COLO829 (cell line): ENCODE measurements at regions not wholly inside any gene's neighbourhood (a gene's known extent, or its start where the extent isn't known, plus 50 kb on each side); places are given as distances from the start of the nearest gene placed in this dataset.

Source experiments
- DNase-seq: peaks from one replicate; pipeline ENCODE4 v3.0.0; 2012; ENCODE audit warnings: low spot score

DNA sequence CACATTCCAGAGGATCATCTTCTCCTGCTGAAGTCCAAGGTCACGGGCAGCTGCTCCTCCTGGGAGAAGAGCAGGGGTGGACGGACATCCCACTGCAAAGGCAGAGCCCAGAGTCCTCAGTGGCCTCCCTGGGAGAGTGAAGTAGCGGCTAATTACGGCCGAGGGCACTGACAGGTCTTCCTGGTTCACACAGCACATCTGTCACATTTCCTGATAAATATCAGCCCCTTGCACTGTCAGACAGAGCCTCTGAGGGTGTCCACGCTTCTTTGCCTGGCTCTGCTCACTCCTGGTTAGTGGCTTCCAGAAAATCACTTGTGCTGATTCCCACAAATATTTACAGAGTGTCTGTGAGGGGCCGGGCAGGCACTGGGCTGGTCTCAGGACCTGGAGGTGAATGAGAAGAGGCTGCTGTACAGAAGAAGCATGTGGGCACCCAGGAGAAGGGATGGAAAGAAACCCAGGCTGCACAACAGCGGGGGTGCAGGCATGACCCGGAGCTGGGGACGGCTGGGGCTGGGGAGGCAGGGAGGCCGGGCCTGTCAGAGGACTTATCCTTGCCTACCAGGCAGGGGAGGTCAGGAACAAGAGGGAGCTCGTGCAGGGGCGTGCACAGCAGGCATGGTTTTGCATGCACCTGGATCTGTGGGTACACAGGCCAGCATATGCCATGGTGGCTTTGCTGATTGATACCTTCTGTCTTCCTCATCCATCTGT lies 258.2 kb upstream of the TNRC6C start:
- no peak for DNase-seq

DNA sequence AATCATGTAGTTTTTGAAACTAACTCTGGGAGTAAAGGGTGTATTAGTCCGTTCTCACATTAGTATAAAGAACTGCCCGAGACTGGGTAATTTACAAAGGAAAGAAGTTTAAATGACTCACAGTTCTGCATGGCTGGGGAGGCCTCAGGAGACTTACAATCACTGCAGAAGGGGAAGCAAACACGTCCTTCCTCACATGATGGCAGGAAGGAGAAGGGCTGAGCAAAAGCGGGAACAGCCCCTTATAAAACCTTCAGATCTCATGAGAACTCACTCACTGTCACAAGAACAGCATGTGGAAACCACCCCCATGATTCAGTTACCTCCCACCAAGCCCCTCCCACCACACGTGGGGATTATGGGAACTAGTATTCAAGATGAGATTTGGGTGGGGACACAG lies 256.5 kb upstream of the TNRC6C start:
- DNase-seq: no peak

DNA sequence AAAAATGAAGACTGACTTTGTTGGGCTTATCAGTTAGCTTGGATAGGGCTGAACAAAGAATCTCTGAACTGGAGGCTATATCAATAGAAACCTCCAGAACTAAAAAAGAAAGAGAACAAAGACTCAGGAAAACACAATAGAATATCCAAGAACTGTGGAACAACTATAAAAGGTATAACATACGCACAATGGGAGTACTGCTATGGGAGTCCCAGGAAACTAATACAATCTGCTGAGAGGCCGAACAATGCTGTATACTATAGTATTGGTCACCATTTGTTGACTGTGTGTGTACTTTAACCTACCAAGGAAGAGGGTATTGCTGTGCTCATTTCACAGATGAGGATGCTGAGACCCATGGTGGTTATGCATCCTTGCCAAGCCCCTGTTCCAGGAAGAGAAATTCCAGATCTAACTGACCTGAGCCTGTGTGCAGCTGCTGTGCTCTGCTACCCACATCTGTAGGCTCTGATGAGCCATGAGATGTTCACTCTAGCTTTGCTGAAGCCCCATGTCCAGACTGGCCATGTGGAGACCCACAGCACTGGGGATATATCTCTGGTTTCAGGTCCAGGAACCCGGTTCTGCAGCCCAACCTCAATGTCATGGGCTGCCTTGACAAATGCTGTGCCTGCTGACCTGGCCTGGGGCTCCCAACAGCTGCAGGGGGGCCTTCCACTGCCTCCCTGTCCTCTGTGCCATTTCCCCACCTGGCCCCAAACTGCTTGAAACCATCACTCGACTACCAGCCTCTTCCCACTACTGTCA lies 254.3 kb upstream of the TNRC6C start:
- DNase-seq: no peak

DNA sequence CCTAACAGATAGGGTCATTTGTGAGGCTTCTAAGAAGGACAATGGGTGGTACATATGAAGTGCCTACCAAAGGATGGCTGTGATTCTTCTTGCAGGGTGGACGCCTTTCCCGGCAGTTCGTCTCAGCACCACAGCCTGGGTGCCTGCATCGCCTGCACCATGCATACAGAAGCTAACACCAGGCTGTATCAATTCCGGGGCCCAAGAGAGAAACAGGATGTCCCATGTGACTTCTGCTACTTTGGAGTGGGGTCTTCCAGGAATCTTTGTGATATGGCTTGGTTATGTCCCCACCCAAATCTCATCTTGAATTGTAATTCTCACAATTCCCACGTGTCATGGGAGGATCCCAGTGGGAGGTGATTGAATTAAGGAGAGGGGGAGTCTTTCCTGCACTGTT lies 251.6 kb upstream of the TNRC6C start:
- no peak for DNase-seq

DNA sequence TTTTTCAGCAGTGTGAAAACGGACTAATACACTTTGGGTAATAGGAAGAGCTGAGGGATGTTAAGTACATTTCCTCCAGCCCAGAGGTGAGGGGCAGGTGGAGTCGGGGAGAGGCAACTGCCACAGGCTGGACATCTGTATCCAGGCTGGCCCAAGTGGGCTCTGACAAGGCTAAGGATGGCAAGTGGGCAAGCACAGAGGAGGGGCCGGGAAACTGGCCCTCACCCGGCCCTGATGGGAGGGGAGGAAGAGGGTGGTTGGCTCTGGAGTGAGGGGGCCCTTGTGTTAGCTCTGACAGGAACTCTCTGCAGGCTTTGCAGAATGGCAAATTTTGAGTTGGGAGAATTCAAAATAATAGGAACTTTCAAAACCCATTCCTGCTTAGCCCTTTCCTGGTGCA lies 251.0 kb upstream of the TNRC6C start:
- no peak for DNase-seq

DNA sequence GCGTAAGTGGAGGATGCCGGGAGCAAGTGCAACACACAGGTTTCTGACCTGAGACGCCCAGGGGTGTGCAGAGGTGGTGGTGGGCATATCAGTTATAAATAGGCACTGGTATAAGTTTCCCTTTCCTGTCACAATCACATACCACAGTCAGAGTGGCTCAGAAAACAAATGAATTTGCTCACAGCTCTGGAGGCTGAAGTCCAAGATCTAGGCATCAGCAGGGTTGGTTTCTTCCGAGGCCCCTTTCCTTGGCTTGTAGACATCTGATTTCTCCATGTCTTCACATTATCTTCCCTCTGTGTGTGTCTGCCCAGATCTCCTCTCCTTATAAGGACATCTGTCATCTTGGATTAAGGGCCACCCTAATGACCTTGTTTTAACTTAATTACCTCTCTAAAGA lies 250.5 kb upstream of the TNRC6C start:
- DNase-seq: no peak

DNA sequence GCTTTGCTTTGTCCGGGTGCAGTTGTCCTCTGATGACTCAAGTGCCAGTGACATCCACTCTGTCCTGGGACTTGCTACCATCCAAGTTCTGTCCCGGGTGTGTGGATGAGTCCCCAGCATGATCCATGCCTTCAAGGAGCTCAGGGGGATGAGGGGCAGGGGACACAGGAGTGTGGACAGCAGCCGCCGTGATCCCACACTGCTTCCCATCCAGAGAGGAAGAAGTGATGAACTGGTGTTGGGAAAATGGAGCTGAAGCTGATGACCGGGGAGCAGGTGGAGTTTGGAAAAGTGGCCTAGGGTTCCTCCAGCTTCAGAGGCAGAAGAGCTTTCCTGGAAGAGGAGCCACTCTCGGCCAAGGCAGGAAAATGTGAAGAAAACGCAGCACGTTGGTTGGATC lies 249.6 kb upstream of the TNRC6C start:
- no peak for DNase-seq

DNA sequence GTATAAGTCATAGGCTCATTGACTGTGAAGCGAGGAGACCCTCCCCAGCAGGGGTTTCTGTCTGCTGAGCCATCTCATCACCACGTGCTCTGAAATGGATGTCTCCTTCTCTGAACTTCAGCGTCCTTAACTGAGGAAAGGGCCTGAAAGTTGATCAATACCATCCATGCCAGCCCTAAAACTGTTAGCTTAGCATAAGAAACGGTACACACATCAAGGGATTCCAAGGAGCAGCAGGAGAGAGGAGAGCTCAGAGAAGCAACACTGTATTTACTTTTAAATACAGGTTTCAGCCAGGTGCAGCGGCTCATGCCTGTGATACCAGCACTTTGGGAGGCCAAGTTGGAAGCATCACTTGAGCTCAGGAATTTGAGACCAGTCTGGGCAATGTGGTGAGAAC lies 248.9 kb upstream of the TNRC6C start:
- DNase-seq: no peak

DNA sequence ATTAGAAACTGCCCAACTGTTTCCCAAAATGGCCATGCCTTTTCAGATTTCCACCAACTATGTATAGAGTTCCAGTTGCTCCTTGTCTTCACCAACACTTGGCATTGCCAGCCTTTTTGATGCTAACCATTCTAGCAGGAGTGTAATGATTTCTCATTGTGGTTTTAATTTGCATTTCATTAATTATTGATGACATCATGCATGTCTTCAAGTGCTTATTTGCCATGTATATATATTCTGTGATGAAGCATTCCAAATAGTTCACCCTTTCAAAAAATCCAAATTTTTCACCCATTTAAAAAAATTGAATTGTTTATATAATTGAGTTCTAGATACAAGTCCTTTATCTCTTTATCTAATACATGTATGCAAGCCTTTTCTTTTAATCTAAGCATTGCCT lies 245.9 kb upstream of the TNRC6C start:
- DNase-seq: no peak

DNA sequence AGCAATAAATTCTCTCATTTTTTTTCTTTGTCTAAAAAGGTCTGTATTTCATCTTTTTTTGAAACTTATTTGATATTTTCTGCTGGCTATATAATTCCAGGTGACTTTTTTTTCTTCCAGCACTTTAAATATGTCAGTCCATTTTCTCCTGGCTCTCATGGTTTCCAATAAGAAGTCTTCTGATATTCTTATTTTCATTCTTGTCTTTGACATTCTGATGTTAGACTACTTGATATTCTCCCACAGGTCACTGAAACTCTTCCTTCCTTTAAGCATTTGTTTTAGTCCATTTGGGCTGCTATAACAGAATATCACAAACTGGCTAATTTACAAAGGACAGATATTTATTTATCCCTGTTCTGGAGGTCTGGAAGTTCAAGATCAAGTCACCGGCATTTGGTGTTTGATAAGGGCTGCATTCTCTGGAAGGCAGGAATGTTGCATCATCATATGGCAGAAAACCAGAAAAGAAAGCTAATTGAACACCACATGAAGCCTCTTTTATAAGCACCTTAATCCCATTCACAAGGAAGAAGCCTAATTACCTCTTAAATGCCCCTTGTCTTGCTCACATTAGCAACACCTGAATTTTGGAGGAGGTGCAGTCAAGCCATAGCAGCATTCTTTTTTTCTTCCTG lies 242.1 kb upstream of the TNRC6C start:
- no peak for DNase-seq

DNA sequence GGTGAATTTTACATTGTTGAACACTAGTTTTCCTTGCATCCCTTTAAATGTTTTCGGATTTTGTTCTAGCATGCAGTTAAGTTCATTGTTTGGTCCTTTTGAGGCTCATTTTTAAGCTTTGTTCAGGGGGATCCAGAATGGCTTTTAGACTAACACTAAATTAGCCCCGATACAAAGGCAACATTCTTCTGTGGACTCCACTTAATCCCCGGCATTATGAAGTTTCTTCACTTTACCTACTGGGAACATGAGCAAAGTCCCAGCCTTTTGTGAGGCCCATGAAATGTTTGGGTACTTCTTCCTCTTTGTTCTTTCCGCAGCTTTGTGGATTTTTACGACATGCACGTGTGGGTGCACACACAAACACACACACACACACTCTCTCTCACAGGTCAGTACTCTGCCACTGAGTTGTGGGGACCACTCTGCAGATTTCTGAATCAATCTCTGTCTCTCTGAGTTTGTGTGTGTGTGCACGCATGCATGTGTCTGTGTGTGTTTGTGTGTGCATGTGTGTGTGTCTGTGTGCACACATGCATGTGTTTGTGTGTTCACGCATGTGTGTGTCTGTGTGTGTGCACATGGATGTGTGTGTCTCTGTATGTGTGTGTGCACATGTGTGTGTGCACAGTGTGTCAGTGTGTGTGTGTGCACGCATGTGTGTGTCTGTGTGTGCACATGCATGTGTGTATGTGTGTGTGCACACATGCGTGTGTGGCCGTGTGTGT lies 240.4 kb upstream of the TNRC6C start:
- DNase-seq: no peak

DNA sequence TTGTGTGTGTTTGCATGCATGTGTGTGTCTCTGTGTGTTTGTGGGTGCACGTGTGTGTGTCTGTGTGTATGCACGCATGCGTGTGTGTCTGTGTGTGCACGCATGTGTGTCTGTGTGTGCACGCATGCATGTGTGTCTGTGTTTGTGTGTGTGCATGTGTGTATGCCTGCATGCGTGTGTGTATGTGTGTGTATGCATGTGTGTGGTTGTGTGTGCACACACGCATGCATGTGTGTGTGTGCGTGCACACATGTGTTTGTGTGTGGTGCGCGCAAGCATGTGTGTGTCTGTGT lies 239.9 kb upstream of the TNRC6C start:
- DNase-seq: no peak

DNA sequence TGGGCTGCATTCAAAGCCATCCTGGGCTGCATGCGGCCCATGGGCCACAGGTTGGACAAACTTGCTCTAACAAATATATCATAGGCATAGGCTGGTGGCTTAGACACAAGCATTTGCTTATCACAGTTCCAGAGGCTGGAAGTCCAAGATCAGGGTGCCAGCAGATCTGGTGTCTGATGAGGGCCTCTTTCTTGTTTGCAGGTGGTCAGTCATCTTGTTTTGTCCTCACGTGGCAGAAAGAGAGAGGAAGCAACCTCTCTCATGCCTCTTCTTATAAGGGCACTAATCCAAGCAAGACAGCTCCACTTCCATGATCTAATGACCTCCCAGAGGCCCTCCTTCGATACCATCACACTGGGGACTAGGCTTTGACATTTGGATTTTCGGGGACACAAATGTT lies 238.7 kb upstream of the TNRC6C start:
- no peak for DNase-seq

DNA sequence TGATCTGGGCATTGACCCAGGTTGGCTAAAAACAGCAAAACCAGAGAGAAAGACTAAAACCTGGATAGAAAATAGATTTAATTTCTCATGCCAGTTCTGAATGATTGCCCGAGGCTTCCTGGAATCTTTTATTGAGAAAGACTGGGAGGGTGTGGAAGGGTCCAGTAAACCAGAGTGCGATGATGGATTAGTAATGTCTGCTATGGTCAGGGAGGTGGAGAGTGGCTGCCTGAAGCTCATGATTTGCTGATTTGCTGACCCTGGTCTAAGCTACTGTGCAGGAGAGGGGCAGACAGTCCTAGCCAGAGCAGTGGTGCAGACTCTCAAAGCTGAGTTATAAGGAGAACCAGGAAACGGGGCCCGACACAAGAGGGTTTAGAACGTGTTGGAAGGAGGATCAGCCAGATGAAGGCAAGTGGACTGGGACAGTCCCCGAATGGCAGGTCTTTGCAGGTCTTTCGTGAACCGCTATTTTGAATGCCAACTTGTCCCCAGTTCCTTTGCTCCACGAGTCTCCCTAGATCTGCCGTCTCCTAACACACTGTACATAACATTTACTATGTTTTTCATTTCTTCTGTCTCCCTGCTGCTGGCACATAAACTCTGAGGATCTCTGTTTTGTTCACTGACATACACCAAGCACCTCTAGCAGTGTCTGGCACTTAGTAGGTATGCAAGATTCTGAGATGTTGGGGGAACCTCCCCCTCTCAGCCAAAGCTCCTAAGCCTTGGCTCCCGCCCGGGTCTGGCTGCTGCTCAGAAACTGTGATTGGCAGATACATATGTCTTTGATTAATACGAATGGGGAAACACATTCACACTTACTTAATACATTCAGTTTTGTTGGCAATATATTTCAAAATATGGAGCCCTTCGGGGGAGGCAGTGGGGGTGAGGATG lies 237.3 kb upstream of the TNRC6C start:
- no peak for DNase-seq

DNA sequence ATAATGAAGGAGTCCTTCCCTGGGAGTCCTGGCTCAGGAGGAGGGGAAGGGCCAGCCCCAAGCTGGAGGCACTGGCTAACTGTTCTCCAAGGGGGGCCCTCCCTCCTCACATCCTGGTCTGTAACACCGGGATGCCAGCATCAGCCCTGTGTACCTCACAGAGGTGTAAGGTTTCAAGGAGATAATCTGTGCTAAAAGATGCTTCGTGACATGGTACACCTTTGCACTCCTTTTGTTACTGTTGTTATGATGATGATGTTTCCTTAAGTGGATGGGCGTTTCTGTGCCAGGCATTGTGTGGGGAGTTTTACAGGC lies 236.7 kb upstream of the TNRC6C start:
- DNase-seq: no peak

DNA sequence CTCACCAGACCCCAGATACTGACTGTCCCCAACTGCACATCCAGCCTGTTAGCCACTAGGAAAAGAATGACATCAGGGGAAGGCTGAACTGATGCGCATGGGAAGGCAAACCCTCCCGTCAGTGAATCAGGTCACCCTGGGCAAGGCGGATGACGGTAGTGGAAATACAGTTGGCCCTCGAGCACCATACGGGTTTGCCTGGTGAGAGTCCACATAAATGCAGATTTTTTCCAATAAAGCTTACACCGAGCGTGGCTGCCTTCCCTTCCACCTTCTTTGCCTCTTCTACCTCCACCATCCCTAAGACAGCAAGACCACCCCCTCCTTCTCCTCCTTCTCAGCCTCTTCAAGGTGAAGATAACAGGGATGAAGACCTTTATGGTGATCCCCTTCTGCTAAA lies 236.1 kb upstream of the TNRC6C start:
- no peak for DNase-seq

DNA sequence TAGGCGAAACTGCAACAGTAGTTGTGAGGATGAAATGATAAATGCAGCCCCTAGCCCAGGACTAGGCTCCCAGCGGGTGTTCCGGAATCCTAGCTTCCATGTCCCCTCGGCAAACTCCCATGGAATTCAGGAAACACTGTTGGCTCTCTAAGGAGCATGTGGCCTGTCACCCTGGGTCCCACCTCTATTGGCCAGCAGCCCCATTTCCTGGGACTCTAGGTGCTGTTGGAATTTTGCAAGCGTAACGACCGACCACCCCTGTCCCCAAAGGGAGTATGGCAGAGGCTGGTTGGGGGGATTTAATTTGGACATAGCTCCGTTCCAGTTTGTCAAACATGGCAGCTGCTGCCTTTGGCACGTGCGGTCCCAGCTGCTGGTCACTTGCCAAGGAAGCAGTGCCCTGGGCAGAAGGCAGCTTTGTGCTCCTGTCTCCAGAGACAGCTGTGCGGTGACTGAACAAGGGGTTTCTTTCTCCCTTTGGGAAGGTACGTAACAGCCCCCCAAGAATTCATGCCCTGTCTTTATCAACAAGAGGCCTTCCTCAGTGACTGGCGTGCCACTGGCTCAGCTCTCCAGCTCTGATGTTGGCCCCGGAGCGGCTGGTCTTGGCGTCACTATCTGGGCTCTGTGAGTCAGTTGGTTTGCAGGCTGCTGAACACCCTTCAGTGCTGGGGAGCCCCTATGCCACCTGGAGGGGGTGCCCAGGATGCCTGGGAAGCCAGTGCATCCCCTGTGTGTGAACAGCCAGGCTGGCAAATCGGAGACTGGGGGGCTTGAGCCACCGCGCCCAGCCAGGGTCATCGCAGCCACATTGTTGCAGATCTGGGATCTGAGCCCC lies 235.2 kb upstream of the TNRC6C start:
- no peak for DNase-seq

DNA sequence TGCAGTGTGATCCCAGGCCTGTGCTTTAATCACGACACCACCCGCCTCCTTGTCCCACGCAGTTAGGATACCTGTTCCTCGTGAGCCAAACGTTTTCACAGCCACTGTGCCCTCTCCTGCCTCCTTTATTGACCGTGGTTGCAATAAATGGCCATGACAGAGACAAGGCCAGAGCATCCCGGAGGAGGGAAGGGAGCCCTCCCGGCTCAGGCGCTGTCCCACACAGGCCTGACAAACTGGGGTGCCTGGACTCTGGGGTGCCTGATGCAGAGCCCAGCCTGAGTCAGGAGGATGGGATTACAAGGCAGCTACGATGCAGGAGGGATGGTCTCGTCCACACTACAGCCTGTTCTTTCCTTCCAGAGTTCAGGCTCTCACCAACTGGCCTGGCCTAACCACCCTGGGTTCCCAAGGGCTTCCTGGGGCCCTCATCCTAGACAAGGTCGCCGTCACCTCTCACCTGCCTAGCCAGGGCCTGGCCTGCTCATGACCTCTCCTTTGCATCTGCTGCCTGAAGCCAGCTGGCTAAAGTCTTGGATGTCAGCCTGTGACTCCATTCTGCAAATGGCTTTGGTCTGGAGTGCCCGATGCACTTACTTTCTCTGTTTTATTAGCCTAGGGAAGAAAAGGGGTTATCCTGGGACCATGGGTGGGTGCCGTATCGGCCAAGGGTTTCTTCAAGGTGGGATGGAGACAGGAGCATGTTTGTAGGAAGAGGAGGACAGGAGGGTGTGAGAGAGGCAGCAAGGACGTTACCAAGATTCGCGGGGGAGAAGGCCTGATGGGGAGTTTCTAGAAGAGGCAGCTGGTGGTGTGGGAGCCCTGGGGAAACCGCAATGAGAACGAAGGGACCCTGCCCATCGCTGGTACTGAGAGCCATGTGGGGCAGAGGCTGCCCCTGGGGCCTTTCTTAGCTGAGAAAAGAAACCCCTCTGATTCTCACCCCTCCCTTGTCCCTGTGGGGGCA lies 234.3 kb upstream of the TNRC6C start:
- DNase-seq: no peak

DNA sequence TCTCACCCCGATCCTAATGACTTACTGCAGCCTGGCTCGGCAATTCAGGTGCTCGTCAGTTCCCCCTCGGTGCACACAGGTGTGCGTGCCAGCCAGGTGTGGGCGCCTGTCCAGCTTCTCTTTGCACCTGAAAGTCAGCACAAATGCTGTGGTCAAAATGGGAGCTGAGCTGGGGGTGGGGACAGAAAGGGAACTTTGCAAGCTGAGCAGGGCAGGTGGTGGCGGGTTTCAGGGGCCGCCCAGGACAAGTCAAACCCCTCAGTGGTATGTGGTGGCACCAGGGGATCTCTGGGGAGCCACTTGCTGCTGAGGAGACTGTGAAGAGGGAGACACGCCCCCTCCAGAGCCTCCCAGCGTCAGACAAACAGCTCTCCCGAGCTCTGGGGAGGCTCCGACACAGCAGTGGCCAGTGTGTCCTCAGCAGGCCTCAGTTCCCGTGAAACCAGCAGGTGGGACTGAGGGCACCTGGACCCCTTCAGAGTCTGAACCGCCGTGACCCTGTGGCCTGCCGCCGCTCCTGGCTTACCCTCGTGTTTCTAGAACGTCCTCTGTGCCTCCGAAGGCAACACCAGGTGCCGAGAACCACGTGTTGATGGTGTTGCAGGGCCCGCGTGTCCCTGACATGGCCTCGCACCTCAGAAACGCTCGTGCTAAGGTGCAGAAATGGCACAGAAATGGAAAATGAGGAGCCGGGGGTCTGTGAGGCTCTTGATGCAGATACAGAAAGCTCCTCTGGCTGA lies 233.5 kb upstream of the TNRC6C start:
- no peak for DNase-seq
